Natural killer cell (primary cell): ENCODE measurements at regions not wholly inside any gene's neighbourhood (a gene's known extent, or its start where the extent isn't known, plus 50 kb on each side); places are given as distances from the start of the nearest gene placed in this dataset.

Experiments
- ATAC-seq, 3 donors: fragments of 150-1000 bp in 2 of 3; fragments of 200-7000 bp in 1 of 3; cut with Tn5 transposase; 1 replicate in 1 of 3; 2 replicates in 2 of 3; pipeline ENCODE4 v1.10.0; 2021; ENCODE audit warnings: mild to moderate bottlenecking in 2 of 3, moderate library complexity in 2 of 3
- DNase-seq, 2 donors: peaks; one replicate each; pipeline versions ENCODE4 v3.0.0 to v3.0.0-alpha.2; 2013 to 2021; ENCODE audit warnings: mixed read lengths in 1 of 2
- H3K27ac ChIP-seq: one replicate; pipeline ENCODE4 v1.5.1; 2013; ENCODE audit warnings: mild to moderate bottlenecking, low read length
- H3K27me3 ChIP-seq: one replicate; pipeline ENCODE4 v1.6.1; 2013; ENCODE audit warnings: low read length; ENCODE audit not compliant: control insufficient read depth, insufficient read depth
- H3K36me3 ChIP-seq: one replicate; pipeline ENCODE4 v1.6.1; 2013; ENCODE audit warnings: low read length; ENCODE audit not compliant: control insufficient read depth, insufficient read depth
- H3K4me1 ChIP-seq: one replicate; pipeline ENCODE4 v1.6.1; 2013; ENCODE audit warnings: low read length; ENCODE audit not compliant: control insufficient read depth, insufficient read depth
- H3K4me3 ChIP-seq: one replicate; pipeline ENCODE4 v1.5.1; 2013; ENCODE audit warnings: low read length
- H3K9me3 ChIP-seq: one replicate; pipeline ENCODE4 v1.6.1; 2013; ENCODE audit warnings: low read length; ENCODE audit not compliant: control insufficient read depth, insufficient read depth
- H3K27ac Mint-ChIP-seq, 2 donors: one replicate each; pipeline ENCODE4 v1.8.0; 2022; ENCODE audit warnings: mild to moderate bottlenecking in 2 of 2, mixed read lengths in 2 of 2, moderate library complexity in 1 of 2
- H3K27me3 Mint-ChIP-seq, 2 donors: one replicate each; pipeline ENCODE4 v1.8.0; 2022; ENCODE audit warnings: low read depth in 2 of 2, mixed read lengths in 2 of 2
- H3K36me3 Mint-ChIP-seq: one replicate; pipeline ENCODE4 v1.8.0; 2022; ENCODE audit warnings: mixed read lengths
- H3K4me1 Mint-ChIP-seq, 2 donors: one replicate each; pipeline ENCODE4 v1.8.0; 2022; ENCODE audit warnings: mixed read lengths in 2 of 2
- H3K4me3 Mint-ChIP-seq: one replicate; pipeline ENCODE4 v1.8.0; 2022; ENCODE audit warnings: mild to moderate bottlenecking, moderate library complexity, mixed read lengths
- H3K9me3 Mint-ChIP-seq, 2 donors: one replicate each; pipeline ENCODE4 v1.8.0; 2022; ENCODE audit warnings: mixed read lengths in 2 of 2
- CTCF ChIP-seq: fragments of 200-600 bp; IDR thresholded peaks from one replicate; pipeline ENCODE4 v1.8.0; 2022; ENCODE audit warnings: antibody characterized with exemption
- WGBS: methylation state at CpG from one replicate; pipeline ENCODE4 v1.1.7; 2013; ENCODE audit warnings: missing lambda C conversion rate; ENCODE audit not compliant: insufficient coverage; 5-methylcytosine and 5-hydroxymethylcytosine counted together
- intact Hi-C: fragments of 100-400 bp; cut with micrococcal nuclease; formaldehyde crosslinking; loops from one replicate; pipeline ENCODE4 v1.14.2; 2022

GRCh38 chr4:180966312-180966711 is 1276.9 kb upstream of the TENM3 start:
- ATAC-seq = no peak
- no peak overlapping the region for H3K27ac ChIP-seq
- intact Hi-C loops = no loop called here
- no peaks in the 10 kb centered on the region for H3K4me1 ChIP-seq
- TF ChIP-seq CTCF = no peak
- no peak overlapping the region for H3K27ac Mint-ChIP-seq
- H3K36me3 ChIP-seq = no peaks in the 10 kb centered on the region
- H3K36me3 Mint-ChIP-seq = no peaks in the 10 kb centered on the region
- no peaks in the 10 kb centered on the region for H3K4me1 Mint-ChIP-seq
- no peak overlapping the region for H3K4me3 ChIP-seq
- no peaks in the 10 kb centered on the region for H3K27me3 ChIP-seq
- DNase-seq = no peak
- no peaks in the 10 kb centered on the region for H3K9me3 ChIP-seq
- peaks cover 13 to 18% of the 10 kb centered on the region in 2 donors for H3K9me3 Mint-ChIP-seq
- WGBS = no CpG with 5 or more reads among the region's 2 CpGs
- H3K4me3 Mint-ChIP-seq = no peak overlapping the region
- H3K27me3 Mint-ChIP-seq = no peaks in the 10 kb centered on the region

- no peaks in the 10 kb centered on the region for H3K9me3 ChIP-seq
- TF ChIP-seq CTCF = no peak
- ATAC-seq (no peak), DNase-seq (no peak)
- Mint-ChIP-seq H3K27me3 (no peaks in the 10 kb centered on the region), H3K4me1 (no peaks in the 10 kb centered on the region), H3K9me3 (peaks cover 17 to 21% of the 10 kb centered on the region in 2 donors), H3K27ac (no peak overlapping the region), H3K36me3 (no peaks in the 10 kb centered on the region), H3K4me3 (no peak overlapping the region)
- H3K27me3 ChIP-seq = no peaks in the 10 kb centered on the region
- no peak overlapping the region for H3K4me3 ChIP-seq
- no peaks in the 10 kb centered on the region for H3K4me1 ChIP-seq
- intact Hi-C loops = no loop called here
- H3K36me3 ChIP-seq = no peaks in the 10 kb centered on the region
- WGBS = 58% methylated on average over 3 of the region's 3 CpGs
- no peak overlapping the region for H3K27ac ChIP-seq
Observed at GRCh38 chr4:180967936-180968335, 1275.3 kb upstream of the TENM3 start.

GRCh38 chr4:180973894-180974293 is 1269.3 kb upstream of the TENM3 start:
- Histone ChIP-seq H3K4me1 (no peaks in the 10 kb centered on the region), H3K9me3 (no peaks in the 10 kb centered on the region), H3K27ac (no peak overlapping the region), H3K27me3 (no peaks in the 10 kb centered on the region), H3K4me3 (no peak overlapping the region), H3K36me3 (no peaks in the 10 kb centered on the region)
- Mint-ChIP-seq H3K36me3 (peaks cover 7% of the 10 kb centered on the region), H3K9me3 (peaks cover 12 to 21% of the 10 kb centered on the region in 2 donors), H3K4me1 (no peaks in the 10 kb centered on the region), H3K4me3 (no peak overlapping the region), H3K27me3 (no peaks in the 10 kb centered on the region), H3K27ac (no peak overlapping the region)
- no peak for TF ChIP-seq CTCF
- DNase-seq (no peak), ATAC-seq (no peak)
- intact Hi-C loops = no loop called here
- 73% methylated on average over 4 of the region's 4 CpGs for WGBS

DNA sequence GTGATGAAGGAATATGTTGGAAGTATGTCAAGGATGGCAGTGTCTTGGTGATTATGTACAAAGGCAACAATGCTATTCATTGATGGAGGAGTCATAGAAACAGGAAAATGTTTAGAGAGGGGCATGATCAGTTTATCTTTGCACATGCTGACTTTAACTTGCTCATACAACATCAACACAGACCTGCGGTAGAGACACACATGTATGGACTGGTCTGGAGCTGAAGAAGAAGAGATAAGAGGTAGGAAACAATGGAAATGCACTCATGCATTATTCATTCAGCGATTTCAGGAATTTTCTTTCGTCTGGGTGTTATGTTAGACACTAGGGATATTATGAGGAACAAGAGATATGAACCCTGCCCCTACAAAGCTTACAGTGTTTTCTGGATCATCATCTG is 1252.3 kb upstream of the TENM3 start:
- H3K4me3 ChIP-seq = no peak overlapping the region
- no peak overlapping the region for H3K27ac Mint-ChIP-seq
- no peaks in the 10 kb centered on the region for H3K4me1 ChIP-seq
- no peaks in the 10 kb centered on the region for H3K36me3 ChIP-seq
- H3K4me1 Mint-ChIP-seq = no peaks in the 10 kb centered on the region
- no peak for DNase-seq
- peaks cover 6 to 10% of the 10 kb centered on the region in 2 donors for H3K9me3 Mint-ChIP-seq
- TF ChIP-seq CTCF = no peak
- WGBS = 51% methylated on average over 2 of the region's 3 CpGs
- no peak for ATAC-seq
- no peaks in the 10 kb centered on the region for H3K27me3 Mint-ChIP-seq
- H3K4me3 Mint-ChIP-seq = no peak overlapping the region
- H3K9me3 ChIP-seq = no peaks in the 10 kb centered on the region
- peaks cover 7% of the 10 kb centered on the region for H3K36me3 Mint-ChIP-seq
- no peak overlapping the region for H3K27ac ChIP-seq
- no peaks in the 10 kb centered on the region for H3K27me3 ChIP-seq
- intact Hi-C loops = no loop called here
